NCI-H2171 (cell line): ENCODE measurements at regions not wholly inside any gene's neighbourhood (a gene's known extent, or its start where the extent isn't known, plus 50 kb on each side); places are given as distances from the start of the nearest gene placed in this dataset.
"Not testable (repeated sequence)": the region's sequence is repeated elsewhere in the genome, so short reads cannot be mapped to it uniquely, and the experiment has no call there.

Experiments
- DNase-seq: peaks from one replicate; lab custom pipeline; 2025; lab: John Stamatoyannopoulos, UW

- DNase-seq, result no peak
Observed at GRCh38 chr10:84704101-84704500, 375.7 kb downstream of the CCSER2 start.

- no peak for DNase-seq
Observed at GRCh38 chr10:84706431-84706830, 378.0 kb downstream of the CCSER2 start.

- no peak for DNase-seq
Observed at GRCh38 chr10:84706875-84707274, 378.5 kb downstream of the CCSER2 start.

GRCh38 chr10:84715911-84716310 is 387.5 kb downstream of the CCSER2 start:
- DNase-seq, result no peak

GRCh38 chr10:84718877-84719616 is 390.7 kb downstream of the CCSER2 start:
- no peak for DNase-seq

- DNase-seq, result no peak
Observed at GRCh38 chr10:84719687-84720086, 391.3 kb downstream of the CCSER2 start.

- no peak for DNase-seq
Observed at GRCh38 chr10:84727398-84727797, 399.0 kb downstream of the CCSER2 start.

GRCh38 chr10:84739126-84739525 is 410.7 kb downstream of the CCSER2 start:
- not testable (repeated sequence) for DNase-seq

- DNase-seq, result no peak
Observed at GRCh38 chr10:84739641-84740040, 411.3 kb downstream of the CCSER2 start.

- no peak for DNase-seq
Observed at GRCh38 chr10:84743483-84743882, 415.1 kb downstream of the CCSER2 start.

- no peak for DNase-seq
Observed at GRCh38 chr10:84755311-84755710, 426.9 kb downstream of the CCSER2 start.

- DNase-seq, result not testable (repeated sequence)
Observed at GRCh38 chr10:84756653-84757052, 428.3 kb downstream of the CCSER2 start.

GRCh38 chr10:84761994-84762614 is 433.7 kb downstream of the CCSER2 start:
- DNase-seq, result peak; percentile 34

- DNase-seq, result no peak
Observed at GRCh38 chr10:84762754-84763394, 434.5 kb downstream of the CCSER2 start.

- DNase-seq, result no peak
Observed at GRCh38 chr10:84763965-84764364, 435.6 kb downstream of the CCSER2 start.

- DNase-seq, result no peak
Observed at GRCh38 chr10:84765086-84765485, 436.7 kb downstream of the CCSER2 start.

- DNase-seq, result no peak
Observed at GRCh38 chr10:84765656-84766055, 437.3 kb downstream of the CCSER2 start.

GRCh38 chr10:84766923-84767322 is 438.5 kb downstream of the CCSER2 start:
- DNase-seq, result no peak

GRCh38 chr10:84768132-84768531 is 439.7 kb downstream of the CCSER2 start:
- DNase-seq, result no peak

- no peak for DNase-seq
Observed at GRCh38 chr10:84770824-84771223, 442.4 kb downstream of the CCSER2 start.

- peak; percentile 32 for DNase-seq
Observed at GRCh38 chr10:84783386-84783785, 455.0 kb downstream of the CCSER2 start.

GRCh38 chr10:84783909-84784308 is 455.5 kb downstream of the CCSER2 start:
- DNase-seq, result no peak

- no peak for DNase-seq
Observed at GRCh38 chr10:84784749-84785148, 456.4 kb downstream of the CCSER2 start.
